ENCODE measurements at regions not wholly inside any gene's neighbourhood (a gene's known extent, or its start where the extent isn't known, plus 50 kb on each side); places are given as distances from the start of the nearest gene placed in this dataset.

DNA sequence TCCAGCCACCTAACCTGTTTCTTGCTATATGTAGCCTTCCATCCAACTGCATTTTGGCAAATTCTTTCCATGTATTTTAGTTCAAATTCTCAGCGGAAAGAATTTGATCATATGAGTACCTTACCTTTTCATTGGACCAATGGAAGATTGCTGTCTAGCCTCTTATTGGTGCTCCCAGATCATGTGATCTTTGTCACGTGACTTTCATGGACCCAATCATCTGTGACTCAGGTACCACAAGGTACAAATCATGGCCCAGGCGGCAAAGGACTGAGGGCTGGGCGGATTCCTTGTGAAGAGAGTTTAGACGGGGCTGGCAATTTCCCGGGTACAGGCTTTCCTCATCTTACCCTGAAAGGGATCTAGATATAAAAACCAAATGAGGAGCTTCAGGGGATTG lies 85.9 kb upstream of the TBX20 start:
- DNase-seq (ENCODE audit: low read depth): no peak

DNA sequence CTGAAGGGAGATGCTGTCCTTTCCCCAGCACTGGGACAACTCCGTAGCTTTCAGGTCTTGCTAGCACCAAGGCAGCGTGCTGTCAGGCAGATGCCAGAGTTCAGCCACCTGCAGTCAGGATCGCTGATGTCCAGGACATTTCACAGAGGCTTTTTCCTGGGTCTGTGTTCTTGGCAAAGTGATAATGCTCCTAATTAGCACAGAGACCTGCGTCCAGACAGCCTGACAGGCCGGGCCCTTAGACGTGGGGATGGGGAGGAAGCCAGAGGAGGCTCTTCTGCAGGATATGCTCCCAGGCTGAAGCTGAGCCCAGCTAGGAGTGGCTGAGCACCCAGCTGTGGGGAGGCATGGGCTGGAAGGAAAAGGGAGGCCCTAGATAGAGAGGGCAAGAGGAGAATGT lies 82.5 kb upstream of the TBX20 start:
- DNase-seq (ENCODE audit: low read depth): no peak

DNA sequence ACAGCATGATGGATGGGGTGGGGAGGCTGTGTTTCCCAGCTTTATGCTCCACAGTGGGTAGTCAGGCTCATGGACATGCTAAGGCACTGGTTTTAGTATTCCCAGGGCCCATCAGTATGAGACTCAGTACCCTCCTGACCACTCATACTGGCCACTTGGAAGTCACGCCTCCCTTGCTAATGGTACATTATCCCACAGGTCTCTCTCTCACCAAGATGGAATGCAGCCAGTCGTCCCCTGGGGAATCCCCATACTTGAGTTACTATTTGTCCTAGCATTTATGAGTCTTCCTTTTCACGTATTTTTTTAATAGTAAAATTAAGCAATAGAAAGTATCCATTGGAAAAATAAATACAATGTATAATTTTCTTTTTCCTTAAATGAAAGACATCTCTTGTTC lies 80.6 kb upstream of the TBX20 start:
- peak; percentile 18 for DNase-seq (ENCODE audit: low read depth)

DNA sequence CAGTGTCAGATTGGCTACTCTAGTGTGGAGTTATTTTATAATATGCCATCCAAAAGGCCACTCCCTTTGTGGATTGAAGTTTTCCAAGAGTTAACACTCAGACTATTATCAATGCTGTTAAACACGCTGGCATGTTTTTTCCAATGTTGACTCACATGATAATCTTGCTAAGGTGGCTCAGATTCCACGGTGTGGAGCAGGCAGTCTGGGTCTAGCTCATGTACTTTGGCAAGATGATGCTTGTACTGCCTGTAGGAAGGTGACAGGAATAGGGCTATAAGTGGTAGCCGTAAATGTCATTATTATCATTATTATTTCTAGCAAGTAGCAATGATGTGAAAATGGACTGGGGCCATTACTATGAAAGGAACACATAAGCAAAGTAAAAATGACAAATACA lies 79.4 kb upstream of the TBX20 start:
- no peak for DNase-seq (ENCODE audit: low read depth)

DNA sequence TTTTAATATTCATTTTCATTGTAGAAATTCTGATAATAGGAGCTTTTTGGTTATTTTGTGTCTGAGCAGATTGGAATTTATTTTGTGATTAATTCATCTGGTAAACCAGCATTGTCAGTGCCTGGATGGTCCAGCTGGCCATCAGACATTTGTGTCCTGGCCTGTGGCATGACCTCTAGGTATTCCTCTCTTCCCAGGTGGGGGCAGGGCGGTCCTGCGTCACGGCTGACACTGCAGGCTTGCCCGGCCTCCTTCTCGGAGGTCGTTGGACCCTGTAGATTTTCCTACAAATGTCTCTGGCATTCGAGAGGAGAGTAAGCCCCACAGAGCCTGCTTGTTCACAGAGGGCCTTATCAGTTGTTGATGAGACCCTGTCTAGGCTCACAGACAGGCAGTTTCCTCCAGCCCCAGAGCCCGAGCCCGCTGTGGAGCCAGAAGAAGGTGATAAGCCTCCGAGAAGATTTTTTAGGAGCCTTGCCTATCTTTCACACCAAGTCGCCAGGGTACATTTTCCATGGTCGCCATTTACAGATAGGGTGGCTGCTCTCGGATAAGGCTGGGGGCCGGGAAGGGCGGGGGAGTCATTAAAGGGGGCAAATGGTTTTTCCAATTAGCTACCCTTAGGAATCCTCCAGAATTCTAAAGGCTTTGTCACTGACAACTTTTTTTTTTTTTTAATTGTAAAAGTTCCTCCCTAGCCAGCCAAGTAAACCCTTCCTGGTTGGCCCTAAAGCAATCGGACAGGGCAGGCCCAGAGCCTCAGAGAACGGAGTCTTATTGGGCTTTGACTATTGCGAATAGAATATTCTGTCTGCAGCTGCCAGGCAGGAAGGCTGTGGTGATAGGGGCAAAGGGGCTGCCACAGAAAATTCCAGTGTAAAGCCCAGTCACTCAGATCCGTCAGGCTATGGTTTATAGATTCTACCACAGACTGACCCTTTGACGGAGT lies 78.1 kb upstream of the TBX20 start:
- no peak for DNase-seq (ENCODE audit: low read depth)

DNA sequence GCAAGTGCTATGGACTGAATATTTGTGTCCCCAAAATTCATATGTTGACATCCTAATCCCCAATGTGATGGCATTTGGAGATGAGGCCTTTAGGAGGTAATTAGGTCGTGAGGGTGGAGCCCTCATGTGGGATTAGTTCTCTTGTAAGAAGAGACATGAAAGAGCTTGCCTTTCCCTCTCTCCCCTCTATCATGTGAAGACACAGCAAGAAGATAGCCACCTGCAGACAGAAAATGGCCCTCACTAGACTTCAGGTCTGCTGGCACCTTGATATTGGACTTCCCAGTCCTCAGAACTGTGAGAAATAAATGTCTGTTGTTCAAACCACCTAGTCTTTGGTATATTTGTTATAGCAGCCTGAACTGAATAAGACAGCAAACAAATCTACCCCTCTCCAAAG lies 75.1 kb upstream of the TBX20 start:
- no peak for DNase-seq (ENCODE audit: low read depth)

DNA sequence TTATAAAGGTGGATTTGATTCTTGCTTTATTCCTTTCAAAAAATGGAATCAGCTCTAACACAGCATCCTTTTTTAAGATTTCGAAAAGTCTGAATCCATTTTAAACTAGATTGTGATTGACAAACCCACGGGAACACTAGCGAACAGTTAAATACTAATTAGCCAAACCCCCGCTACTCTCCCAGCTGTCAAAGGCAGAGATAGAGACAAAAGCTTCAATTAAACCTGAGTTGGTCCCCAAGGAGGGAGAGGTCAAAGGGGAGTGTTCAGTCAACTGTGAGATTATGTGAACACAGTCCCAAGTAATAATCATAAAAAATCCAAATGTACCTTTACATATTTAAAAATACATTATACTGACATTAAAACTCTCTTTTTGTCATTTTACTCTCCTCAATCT lies 65.7 kb upstream of the TBX20 start:
- no peak for DNase-seq (ENCODE audit: low read depth)

DNA sequence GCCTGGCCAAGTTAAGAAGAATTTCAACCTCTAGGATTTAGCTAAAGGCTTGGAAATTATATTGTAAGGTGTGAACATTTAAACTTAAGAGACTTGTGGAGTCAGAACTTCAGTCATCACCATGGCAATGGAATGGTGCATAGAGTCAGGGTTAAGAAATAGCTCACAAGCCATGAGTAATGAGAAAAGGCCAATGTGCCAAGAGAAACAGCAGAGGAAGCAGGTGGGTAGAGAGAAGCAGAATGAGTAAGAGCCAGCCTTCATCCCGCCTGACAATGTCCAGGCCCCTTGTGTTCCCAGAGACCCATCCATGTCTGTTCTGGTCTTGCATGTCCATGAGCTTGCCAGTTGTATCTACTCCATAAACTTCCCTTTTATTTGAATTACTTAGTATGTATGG lies 62.6 kb upstream of the TBX20 start:
- peak; percentile 4 for DNase-seq (ENCODE audit: low read depth)

DNA sequence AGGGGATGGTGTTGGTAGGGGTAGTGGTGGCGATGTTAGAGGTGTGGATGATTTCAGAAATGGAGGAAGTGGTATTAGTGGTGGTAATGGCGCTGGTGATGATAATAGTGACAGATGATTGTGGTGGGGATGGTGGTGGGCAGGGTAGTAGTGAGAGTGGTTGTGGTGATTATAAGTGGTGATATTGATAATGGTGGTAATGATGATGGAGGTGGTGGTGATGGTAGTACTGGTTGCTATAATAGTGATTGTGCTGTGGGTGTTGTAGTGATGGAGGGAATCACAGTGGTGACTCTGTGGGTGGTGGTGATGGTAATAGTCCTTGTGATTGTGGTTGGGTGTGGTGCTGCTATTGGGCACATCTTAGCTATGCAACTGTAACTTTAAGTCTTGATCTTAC lies 61.6 kb upstream of the TBX20 start:
- DNase-seq (ENCODE audit: low read depth): no peak

DNA sequence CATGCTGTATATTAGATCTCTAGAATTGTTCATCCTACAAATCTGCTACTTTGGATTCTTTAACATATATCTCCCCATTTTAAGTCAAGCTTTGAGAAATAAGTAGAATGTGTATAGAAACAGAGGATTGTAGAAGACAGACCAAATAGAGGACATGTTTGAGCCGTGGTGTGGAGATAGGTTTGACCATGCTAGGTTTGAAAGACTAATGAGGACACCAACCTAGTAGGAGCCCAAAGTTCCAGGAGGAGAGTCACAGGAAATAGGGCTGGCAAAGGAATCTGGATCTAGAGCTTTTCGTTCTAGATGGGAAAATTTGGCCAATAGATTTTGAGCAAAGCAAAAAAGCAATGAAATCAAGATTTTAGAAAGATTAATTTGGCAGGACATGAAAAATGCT lies 60.5 kb upstream of the TBX20 start:
- DNase-seq (ENCODE audit: low read depth): no peak

DNA sequence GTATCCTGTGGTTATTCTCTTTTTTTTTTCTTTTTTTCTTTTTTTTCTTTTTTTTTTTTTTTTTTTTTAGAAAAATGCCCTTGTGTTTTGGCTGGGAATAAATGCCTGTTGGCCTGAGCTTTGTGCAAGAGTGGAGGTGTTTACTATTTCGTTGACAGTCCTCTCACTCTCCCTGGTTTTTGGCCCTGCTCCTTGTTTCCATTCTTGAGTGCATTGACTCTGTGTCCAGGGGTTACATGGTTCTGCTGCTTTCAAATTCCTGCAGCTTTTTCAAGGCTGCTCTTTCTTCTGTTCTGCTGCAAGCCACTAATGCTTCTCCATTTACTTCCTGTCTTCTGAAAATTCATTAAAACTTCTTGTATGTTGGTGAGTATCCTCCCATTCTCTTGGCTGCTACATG lies 59.7 kb upstream of the TBX20 start:
- no peak for DNase-seq (ENCODE audit: low read depth)
